SH-SY5Y (cell line): ENCODE measurements at regions not wholly inside any gene's neighbourhood (a gene's known extent, or its start where the extent isn't known, plus 50 kb on each side); places are given as distances from the start of the nearest gene placed in this dataset.

Experiments
- GATA2 ChIP-seq: IDR thresholded peaks from 2 replicates; pipeline ENCODE4 v1.6.1; 2011; ENCODE audit warnings: mild to moderate bottlenecking, low read depth, low read length
- GATA3 ChIP-seq: IDR thresholded peaks from 2 replicates; pipeline ENCODE4 v1.6.1; 2011; ENCODE audit warnings: low read depth, mild to moderate bottlenecking, low read length, moderate library complexity

- TF ChIP-seq GATA3 (no peak), GATA2 (no peak)
These were observed 151.2 kb downstream of the CBLN1 start for GRCh38 chr16:49130397-49130796.
